NCI-H1930 (cell line): ENCODE measurements at regions not wholly inside any gene's neighbourhood (a gene's known extent, or its start where the extent isn't known, plus 50 kb on each side); places are given as distances from the start of the nearest gene placed in this dataset.
"Not testable (repeated sequence)": the region's sequence is repeated elsewhere in the genome, so short reads cannot be mapped to it uniquely, and the experiment has no call there.

Source experiments
- DNase-seq, 2 experiments: peaks; one replicate each; lab custom pipeline; 2025; lab: John Stamatoyannopoulos, UW

GRCh38 chr12:56872366-56872765, 61.8 kb downstream of the SDR9C7 start:
- DNase-seq = no peak

DNA sequence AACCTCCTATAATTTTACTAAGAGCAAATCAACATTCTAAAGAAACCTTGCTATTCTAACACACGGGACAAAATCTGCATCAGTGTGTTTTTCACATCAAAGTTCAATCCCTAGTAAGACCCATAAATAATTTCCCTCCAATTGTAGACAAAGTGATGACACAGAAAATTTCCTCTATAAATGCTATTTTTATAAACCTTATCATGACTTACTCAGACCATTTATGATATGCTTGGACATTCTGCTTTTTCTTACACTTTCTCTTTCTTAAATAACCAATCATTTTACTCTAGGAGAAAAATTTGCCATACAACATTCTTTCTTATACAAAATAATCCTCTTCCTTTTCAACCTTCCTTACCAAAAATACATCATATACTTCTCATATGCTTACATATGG, 67.0 kb downstream of the SDR9C7 start:
- no peak for DNase-seq

DNA sequence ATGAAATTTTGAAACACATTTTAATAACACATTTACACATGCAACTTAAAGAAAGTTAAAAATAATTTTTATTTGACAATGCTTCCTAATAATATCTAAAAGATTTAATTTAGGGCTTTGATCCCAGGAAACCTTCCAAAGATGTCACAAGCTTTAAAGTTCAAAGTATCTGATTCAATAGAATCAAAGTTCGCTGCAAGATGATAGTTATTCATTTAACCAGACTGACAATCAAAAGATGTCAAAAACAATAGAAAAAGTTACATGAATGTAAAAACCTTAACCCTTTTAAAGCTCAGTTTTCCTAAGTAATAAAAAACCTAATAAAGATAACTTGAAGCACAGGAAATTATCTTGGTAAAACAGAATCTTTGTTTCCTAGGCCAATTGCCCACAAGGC, 67.7 kb downstream of the SDR9C7 start:
- DNase-seq = no peak

DNA sequence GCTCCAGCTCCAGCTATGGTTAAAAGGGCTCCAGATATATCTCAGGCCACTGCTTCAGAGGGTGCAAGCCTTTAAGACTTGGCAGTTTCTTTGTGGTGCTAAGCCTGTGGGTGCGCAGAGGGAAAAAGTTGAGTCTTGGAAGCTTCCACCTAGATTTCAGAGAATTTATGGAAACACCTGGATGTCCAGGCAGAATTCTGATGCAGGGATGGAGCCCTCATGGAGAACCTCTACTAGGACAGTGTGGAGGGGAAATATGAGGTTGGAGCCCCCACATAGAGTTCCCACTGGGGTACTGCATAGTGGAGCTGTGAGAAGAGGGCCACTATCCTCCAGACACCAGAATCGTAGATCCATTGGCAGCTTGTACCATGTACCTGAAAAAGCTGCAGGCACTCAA, 69.9 kb downstream of the SDR9C7 start:
- DNase-seq = no peak

- no peak for DNase-seq
These were observed 70.4 kb downstream of the SDR9C7 start for GRCh38 chr12:56863789-56864188.

GRCh38 chr12:56862264-56862663, 71.9 kb downstream of the SDR9C7 start:
- DNase-seq = no peak

- not testable (repeated sequence) for DNase-seq
These were observed 80.7 kb downstream of the SDR9C7 start for GRCh38 chr12:56853392-56853978.

GRCh38 chr12:56851462-56851861, 82.7 kb downstream of the SDR9C7 start:
- no peak for DNase-seq

DNA sequence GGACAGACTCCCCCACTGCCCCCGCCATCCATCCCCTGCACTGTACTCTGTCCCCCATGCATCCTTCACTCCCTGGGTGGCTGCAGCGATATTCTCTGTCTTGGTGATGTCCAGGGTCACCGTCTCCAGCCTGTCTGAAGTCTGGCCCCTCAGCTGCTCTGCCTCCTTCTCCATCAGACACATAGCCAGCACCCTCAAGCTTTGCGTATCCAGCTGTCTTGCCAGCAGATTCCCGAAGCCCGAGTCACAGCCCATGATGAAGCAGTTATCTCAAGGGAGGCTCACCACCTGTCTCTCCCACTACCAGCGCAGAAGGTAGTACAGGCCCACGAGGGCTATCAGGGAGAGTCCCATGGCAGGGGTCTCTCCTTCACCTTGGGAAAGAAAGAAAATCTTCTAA, 77.8 kb downstream of the HSD17B6 start:
- DNase-seq = no peak

GRCh38 chr12:56839915-56840325, 76.8 kb downstream of the HSD17B6 start:
- DNase-seq = peak; percentile 2 to 14

DNA sequence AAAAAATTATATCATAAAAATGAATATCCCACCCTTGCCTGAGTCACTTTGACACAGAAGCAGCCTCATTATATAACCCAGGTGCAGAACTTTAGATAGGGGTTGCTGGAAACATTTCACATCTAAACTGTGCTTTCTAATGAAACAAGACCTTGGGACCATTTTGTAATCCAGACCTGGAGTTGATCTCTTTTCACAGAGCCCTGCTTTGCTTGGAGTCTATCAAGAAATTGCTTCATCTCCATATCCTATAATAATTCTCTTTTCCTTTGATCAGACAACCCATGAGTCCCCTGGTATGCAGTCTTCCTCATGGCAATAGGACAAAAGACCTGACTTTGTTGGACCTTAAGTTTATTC, 76.3 kb downstream of the HSD17B6 start:
- DNase-seq = no peak

DNA sequence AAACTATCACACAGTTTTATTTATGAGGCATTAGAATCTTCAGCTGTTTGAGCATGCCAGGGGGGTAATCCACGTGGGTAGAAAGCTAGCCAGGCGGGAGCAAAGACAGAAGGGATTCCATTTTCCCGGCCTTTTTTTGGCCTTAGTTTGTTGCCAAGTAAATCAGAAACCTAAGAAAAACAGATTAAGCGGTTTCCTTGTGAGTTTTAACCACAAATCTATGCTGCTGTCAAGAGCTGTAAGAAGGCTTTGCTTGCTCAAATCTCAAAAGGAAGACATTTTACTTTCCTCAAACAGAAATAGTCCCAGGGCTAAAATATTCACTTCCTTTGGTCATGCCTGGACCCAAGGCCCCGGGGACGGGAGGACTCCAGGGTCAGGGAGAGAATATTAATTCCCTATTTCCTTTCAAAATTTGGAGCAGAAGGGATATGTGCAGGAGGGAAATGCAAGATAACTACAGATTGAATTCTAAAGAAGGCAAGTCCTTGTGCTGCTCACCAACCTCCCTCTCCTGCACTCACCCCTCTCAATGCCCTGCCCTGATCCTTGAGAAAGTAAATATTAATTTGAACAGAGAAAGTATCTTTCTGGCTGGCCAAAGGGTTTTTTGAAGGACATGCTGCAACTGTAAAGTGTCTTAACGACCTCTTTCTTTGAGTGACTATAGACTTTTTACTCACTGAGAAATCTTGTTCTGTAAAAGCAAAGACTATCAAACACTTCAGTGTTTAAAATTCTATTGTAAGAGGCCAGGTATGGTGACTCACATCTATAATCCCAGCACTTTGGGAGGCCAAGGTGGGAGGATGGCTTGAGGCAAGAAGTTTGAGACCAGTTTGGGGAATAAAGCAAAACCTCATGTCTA, 75.7 kb downstream of the HSD17B6 start:
- DNase-seq = no peak
